Activated CD8-positive, alpha-beta memory T cell treated with anti-CD3 and anti-CD28 coated beads, Interleukin-2, amount 10 ng/mL, durations not matched to agents 7 days and 5 days (primary cell): ENCODE measurements at regions not wholly inside any gene's neighbourhood (a gene's known extent, or its start where the extent isn't known, plus 50 kb on each side); places are given as distances from the start of the nearest gene placed in this dataset.
"Not testable (repeated sequence)": the region's sequence is repeated elsewhere in the genome, so short reads cannot be mapped to it uniquely, and the experiment has no call there.

Experiments used
- ATAC-seq: fragments of 150-1000 bp; cut with Tn5 transposase; one replicate; pipeline ENCODE4 v1.10.0; 2021; ENCODE audit warnings: moderate library complexity
- CTCF ChIA-PET: fragments of 350-600 bp; sonication (Branson Sonifier 250); formaldehyde crosslinking; loops from one replicate; lab custom pipeline; 2021; ENCODE audit warnings: antibody characterized with exemption; lab: Charles Lee
- DNase-seq: peaks from one replicate; pipeline ENCODE4 v3.0.0-alpha.2; 2020
- H3K27ac Mint-ChIP-seq: one replicate; pipeline ENCODE4 v1.8.0; 2021; ENCODE audit warnings: mild to moderate bottlenecking, mixed read lengths
- H3K27me3 Mint-ChIP-seq: one replicate; pipeline ENCODE4 v1.8.0; 2021; ENCODE audit warnings: mixed read lengths
- H3K36me3 Mint-ChIP-seq: one replicate; pipeline ENCODE4 v1.8.0; 2021; ENCODE audit warnings: mild to moderate bottlenecking, mixed read lengths
- H3K4me1 Mint-ChIP-seq: one replicate; pipeline ENCODE4 v1.8.0; 2021; ENCODE audit warnings: mixed read lengths
- H3K4me3 Mint-ChIP-seq: one replicate; pipeline ENCODE4 v1.8.0; 2021; ENCODE audit warnings: mild to moderate bottlenecking, moderate library complexity, mixed read lengths
- H3K9me3 Mint-ChIP-seq: one replicate; pipeline ENCODE4 v1.8.0; 2022; ENCODE audit warnings: low read depth, mixed read lengths

DNA sequence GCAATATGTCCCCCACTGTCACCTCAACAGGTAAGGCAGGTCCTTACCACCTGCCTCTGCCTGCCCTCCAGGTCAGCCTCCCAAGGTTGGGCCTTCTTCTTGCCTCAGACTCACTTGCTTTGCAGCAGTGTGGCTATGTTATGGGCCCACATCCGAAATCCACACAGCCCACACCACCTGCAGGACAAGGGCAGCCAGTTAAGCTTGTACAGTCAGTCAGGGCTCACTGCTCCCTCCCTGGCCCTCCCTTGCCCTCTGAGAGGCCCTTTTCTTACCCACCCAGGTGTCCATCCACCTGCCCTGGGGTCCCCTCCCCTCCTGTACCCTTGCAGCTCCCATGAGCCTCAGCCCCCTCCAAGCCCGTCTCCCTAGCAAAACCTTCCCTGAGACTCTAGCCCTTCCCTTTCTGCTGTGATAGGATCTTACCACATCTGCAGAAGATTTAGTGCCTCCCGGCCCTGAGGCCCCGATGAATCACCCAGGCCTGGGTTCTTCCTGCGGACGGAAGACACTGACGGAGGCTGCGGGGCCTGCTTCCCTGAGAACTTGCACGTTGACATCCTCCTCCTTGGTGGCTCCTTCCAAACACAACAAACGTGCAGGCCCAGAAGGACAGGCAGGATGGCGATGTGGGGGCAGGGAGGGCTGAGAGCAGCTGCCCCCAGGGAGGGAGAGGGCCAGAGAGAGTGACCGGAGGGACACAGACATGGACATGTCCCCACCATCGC, 5466.2 kb upstream of the TPTE start:
- ATAC-seq, DNase-seq, H3K27ac Mint-ChIP-seq, H3K4me1 Mint-ChIP-seq, CTCF ChIA-PET, H3K4me3 Mint-ChIP-seq, H3K9me3 Mint-ChIP-seq, H3K36me3 Mint-ChIP-seq, H3K27me3 Mint-ChIP-seq: not testable (repeated sequence)

DNA sequence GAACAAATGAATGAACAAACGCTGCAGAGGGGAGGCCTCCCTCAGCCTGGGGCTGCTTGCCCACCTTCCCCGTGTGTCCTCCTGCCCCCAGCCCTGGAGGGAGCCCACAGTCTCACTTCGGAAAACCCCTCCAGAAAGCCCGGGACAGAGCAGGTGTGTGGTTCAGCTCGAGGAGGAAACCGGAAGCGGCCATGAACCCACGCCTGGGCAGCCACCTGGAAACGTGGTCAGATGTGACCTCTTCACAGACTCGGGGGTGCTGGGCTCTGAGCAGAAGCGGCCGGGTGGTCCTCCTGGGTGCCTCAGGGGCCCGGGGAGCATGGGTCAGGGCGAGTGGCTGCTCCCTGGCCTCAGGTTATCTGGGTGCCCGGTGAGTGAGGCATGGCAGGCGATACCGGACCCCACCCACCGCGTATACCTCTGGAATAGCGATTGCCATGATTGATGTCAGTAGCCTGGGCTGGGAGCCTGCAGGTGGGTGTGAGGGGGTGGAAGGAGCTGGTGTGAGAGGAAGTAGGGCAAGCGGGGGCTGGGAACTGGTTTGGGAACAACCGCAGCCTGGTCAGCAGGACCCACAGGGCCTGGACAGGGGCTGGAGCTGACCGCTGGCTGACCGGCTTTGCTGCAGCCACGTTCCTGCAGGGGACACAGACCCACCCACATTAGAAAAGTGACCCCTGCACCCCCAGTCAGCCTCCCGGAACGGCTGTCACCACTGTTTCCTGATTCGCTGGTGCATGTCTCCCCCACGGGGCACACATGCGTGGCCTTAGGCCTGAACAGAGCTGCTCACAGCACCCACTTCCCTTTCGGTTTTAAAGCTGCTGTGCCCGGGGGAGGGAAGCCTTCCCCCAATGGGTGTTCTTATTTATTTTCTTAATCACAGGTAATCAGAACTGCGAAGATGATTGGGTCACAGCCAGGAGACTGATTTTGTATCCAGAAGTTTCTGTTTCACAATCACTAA, 5465.1 kb upstream of the TPTE start:
- peak; percentile 85 for ATAC-seq
- H3K27ac Mint-ChIP-seq, H3K27me3 Mint-ChIP-seq, H3K36me3 Mint-ChIP-seq, CTCF ChIA-PET, H3K4me1 Mint-ChIP-seq, DNase-seq, H3K9me3 Mint-ChIP-seq, H3K4me3 Mint-ChIP-seq: not testable (repeated sequence)

- H3K36me3 Mint-ChIP-seq, DNase-seq, H3K27me3 Mint-ChIP-seq, ATAC-seq, CTCF ChIA-PET, H3K27ac Mint-ChIP-seq, H3K4me3 Mint-ChIP-seq, H3K9me3 Mint-ChIP-seq, H3K4me1 Mint-ChIP-seq: not testable (repeated sequence)
Measured at GRCh38 chr21:5057077-5057476, 5464.3 kb upstream of the TPTE start.

DNA sequence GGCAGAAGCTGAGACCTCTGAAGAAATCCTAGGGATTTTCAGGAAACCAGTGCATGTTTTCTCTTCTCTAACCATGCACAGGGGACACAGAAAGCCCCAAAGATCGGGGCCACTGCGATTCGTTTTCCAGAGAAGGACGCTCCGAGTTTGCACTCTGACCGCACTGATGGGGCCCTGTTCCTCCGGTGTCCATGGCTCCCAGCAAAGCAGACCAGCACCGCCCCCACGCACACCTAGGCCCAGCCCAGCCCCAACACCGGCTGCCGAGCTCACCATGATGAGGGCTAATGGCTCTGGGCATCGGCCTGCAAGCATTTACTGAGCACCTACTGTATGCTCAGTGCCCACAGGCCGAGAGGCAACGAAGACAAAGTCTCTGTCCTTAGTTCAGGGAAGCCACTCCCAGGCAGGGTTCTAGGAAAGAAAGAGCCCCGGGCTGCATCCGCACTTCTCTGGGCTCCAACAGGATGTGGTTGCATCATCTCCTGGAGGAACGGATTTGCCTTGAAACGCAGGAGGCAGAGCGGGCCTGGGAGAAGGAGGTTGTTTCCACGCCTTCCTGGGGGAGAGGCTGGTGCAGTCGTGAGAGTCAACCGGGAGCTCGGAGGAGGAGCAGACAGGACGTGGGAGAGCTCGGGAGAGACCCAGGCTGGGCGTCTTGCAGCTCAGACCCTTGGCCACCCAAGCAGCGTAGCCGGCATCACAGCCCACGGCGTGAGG, 5460.9 kb upstream of the TPTE start:
- H3K27ac Mint-ChIP-seq, H3K4me1 Mint-ChIP-seq, CTCF ChIA-PET, DNase-seq, H3K36me3 Mint-ChIP-seq, H3K27me3 Mint-ChIP-seq, ATAC-seq, H3K4me3 Mint-ChIP-seq, H3K9me3 Mint-ChIP-seq: not testable (repeated sequence)

GRCh38 chr21:5064581-5065142, 5456.7 kb upstream of the TPTE start:
- H3K4me3 Mint-ChIP-seq, H3K9me3 Mint-ChIP-seq, H3K27ac Mint-ChIP-seq, CTCF ChIA-PET, DNase-seq, H3K27me3 Mint-ChIP-seq, H3K4me1 Mint-ChIP-seq, H3K36me3 Mint-ChIP-seq, ATAC-seq: not testable (repeated sequence)

DNA sequence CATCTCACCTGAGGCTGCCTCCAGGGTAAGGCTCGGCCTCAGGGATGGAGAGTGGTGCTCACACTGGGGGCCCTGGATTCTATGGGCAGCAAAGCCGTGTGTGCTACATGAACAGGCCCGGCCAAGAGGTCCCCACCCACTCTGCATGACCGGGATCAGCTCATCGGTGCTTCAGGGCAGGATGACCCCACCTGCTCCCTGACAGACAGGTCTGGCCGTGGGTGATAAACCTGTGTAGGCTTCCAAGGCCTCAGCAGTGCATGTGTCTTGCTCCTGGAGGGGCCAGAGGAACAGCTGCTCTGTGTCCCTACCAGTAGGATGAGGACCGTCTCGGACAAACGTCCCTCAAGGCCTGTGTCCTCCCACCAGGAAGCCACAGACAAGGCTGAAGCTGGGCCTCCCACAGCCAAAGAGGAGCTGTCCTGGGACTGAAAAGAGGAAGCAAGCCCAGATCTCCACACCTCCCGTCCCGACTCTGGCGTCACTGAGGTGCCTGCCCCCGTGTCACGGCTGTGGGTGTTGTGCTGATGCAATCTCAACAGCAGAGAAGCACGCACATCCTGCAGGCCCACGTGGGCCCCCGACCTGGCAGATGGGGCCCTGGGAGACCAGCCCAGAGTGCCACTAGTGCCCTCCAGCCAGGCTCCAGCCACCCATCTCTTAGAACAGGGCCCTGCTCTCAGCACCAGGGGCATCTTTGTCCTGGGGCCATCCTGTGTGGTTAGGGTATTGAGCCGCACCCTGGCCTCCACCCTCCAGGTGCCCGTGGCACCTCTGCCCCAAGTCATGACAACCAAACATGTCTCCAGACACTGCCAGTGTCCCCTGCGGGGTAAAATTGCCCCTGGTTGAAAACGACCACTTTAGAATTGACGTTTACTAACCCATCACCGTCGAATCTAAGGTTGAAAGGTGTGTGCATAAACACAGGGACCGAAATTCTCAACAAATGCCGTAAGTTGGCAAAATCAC, 5455.9 kb upstream of the TPTE start:
- H3K9me3 Mint-ChIP-seq, H3K27me3 Mint-ChIP-seq, CTCF ChIA-PET, H3K4me3 Mint-ChIP-seq, H3K27ac Mint-ChIP-seq, H3K4me1 Mint-ChIP-seq, H3K36me3 Mint-ChIP-seq: not testable (repeated sequence)
- peak; percentile 74 for DNase-seq
- peak; percentile 90 for ATAC-seq

- H3K27ac Mint-ChIP-seq, H3K36me3 Mint-ChIP-seq, CTCF ChIA-PET: not testable (repeated sequence)
Measured at GRCh38 chr21:5066682-5067251, 5454.6 kb upstream of the TPTE start.

GRCh38 chr21:5067326-5068048, 5453.9 kb upstream of the TPTE start:
- H3K4me1 Mint-ChIP-seq, H3K27ac Mint-ChIP-seq, CTCF ChIA-PET, H3K9me3 Mint-ChIP-seq, H3K36me3 Mint-ChIP-seq, ATAC-seq, H3K4me3 Mint-ChIP-seq, H3K27me3 Mint-ChIP-seq, DNase-seq: not testable (repeated sequence)

More at GRCh38 chr21:5066682-5067251, 5454.6 kb upstream of the TPTE start:
- H3K4me3 Mint-ChIP-seq, H3K27me3 Mint-ChIP-seq, H3K4me1 Mint-ChIP-seq, ATAC-seq, H3K9me3 Mint-ChIP-seq, DNase-seq: not testable (repeated sequence)

- H3K27ac Mint-ChIP-seq, ATAC-seq, H3K9me3 Mint-ChIP-seq, H3K36me3 Mint-ChIP-seq, DNase-seq, H3K27me3 Mint-ChIP-seq, H3K4me1 Mint-ChIP-seq, H3K4me3 Mint-ChIP-seq, CTCF ChIA-PET: not testable (repeated sequence)
Measured at GRCh38 chr21:5068649-5069048, 5452.7 kb upstream of the TPTE start.

DNA sequence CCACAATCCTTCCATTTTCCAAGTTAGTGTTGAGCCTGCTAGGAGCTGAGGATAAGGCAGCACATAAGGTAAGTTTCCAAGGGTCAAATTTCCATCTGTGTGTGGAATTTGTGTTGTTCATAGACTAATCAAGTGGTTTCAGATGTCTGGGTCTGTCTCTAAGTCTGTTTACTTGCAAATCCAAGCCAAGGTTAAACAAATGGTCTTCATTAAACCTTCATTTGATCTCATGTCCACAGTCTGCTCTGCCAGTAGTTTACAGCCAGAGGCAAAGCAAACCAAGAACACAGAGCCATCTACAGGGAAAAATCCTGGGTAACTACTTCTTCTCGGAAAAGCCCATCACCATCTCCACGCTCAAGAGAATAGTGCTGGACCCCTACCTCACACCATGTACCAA, 5450.2 kb upstream of the TPTE start:
- DNase-seq, CTCF ChIA-PET, H3K4me1 Mint-ChIP-seq, H3K36me3 Mint-ChIP-seq, H3K27me3 Mint-ChIP-seq, H3K27ac Mint-ChIP-seq, H3K4me3 Mint-ChIP-seq, ATAC-seq, H3K9me3 Mint-ChIP-seq: not testable (repeated sequence)

DNA sequence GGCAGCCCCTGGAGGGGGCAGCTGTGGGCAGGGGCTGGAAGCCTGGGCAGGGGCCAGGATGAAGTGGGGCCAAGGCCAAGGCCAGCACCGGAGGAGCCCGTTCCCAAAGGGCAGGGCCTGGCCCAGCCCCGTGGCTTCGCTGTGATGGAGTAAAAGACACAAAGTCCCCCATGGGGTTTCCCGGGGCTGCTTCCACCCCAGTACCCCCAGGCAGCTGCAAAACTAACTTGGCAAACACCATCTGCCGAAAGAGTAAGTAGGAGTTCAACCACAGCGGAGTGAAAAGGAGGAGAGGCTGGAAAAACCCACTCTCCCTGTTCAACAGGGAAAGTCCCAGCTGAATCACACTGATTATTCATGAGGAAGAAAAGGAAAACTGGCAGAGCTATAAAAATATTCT, 5444.5 kb upstream of the TPTE start:
- H3K36me3 Mint-ChIP-seq, H3K27me3 Mint-ChIP-seq, H3K27ac Mint-ChIP-seq, H3K4me1 Mint-ChIP-seq, H3K4me3 Mint-ChIP-seq, H3K9me3 Mint-ChIP-seq, DNase-seq, ATAC-seq, CTCF ChIA-PET: not testable (repeated sequence)

DNA sequence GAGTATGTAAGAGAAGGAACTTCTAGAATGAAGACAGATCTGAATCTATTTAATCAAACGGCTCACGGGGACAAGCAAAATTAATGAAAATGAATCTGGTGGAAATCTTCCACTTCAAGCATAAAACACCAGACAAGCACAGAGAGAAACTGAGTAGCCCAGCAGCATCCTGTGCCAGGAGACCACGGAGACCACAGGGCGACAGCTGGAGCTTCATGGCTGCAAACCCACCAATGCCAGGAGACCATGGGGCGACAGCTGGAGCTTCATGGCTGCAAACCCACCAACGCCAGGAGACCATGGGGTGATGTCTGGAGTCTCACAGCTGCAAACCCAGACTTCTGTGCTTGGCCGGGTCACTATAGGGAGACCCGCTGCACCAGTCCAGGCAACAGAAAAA, 5442.0 kb upstream of the TPTE start:
- H3K9me3 Mint-ChIP-seq, H3K27me3 Mint-ChIP-seq, CTCF ChIA-PET, H3K4me1 Mint-ChIP-seq, ATAC-seq, H3K36me3 Mint-ChIP-seq, H3K27ac Mint-ChIP-seq, H3K4me3 Mint-ChIP-seq, DNase-seq: not testable (repeated sequence)
